Suprapubic skin (tissue), 4 donors: ENCODE measurements at regions not wholly inside any gene's neighbourhood (a gene's known extent, or its start where the extent isn't known, plus 50 kb on each side); places are given as distances from the start of the nearest gene placed in this dataset.

Experiments used
- CTCF ChIP-seq, 2 donors: fragments of 200-600 bp in 1 of 2; fragments of 450-650 bp in 1 of 2; sonication (generic) in 1 of 2; IDR thresholded peaks; one replicate each; pipeline ENCODE4 v1.5.1; 2016 to 2019; ENCODE audit warnings: antibody characterized with exemption in 2 of 2, mild to moderate bottlenecking in 1 of 2, moderate library complexity in 1 of 2
- POLR2A ChIP-seq, 2 donors: fragments of 450-650 bp; IDR thresholded peaks; one replicate each; pipeline ENCODE4 v1.6.1; 2017; ENCODE audit warnings: antibody characterized with exemption in 2 of 2, mild to moderate bottlenecking in 2 of 2, moderate library complexity in 2 of 2
- POLR2AphosphoS5 ChIP-seq, 3 donors: sonication (generic); formaldehyde crosslinking; IDR thresholded peaks; one replicate each; pipeline ENCODE4 v1.6.1; 2017; ENCODE audit warnings: antibody characterized with exemption in 3 of 3

- TF ChIP-seq POLR2A (IDR thresholded peaks at IDR 0.05) = no peak
- TF ChIP-seq CTCF (IDR thresholded peaks at IDR 0.05) = no peak
- TF ChIP-seq POLR2AphosphoS5 (IDR thresholded peaks at IDR 0.05) = no peak
Measured at GRCh38 chr5:25339541-25339940, 694.8 kb upstream of the CDH10 start.
